ENCODE measurements at regions not wholly inside any gene's neighbourhood (a gene's known extent, or its start where the extent isn't known, plus 50 kb on each side); places are given as distances from the start of the nearest gene placed in this dataset.
A peak's percentile ranks its signal among the peaks of the same experiment; 100 is the strongest.

GRCh38 chr14:65185829-65186228, 83.5 kb upstream of the MAX start:
- DNase-seq (ENCODE audit: low read depth in 3 of 3) = no peak

- no peak for DNase-seq (ENCODE audit: low read depth in 3 of 3)
Measured at GRCh38 chr14:65186951-65187350, 84.6 kb upstream of the MAX start.

- no peak for DNase-seq (ENCODE audit: low read depth in 3 of 3)
Measured at GRCh38 chr14:65187421-65188049, 85.2 kb upstream of the MAX start.

- no peak for DNase-seq (ENCODE audit: low read depth in 3 of 3)
Measured at GRCh38 chr14:65190312-65190711, 88.0 kb upstream of the MAX start.

- DNase-seq (ENCODE audit: low read depth in 3 of 3) = no peak
Measured at GRCh38 chr14:65191716-65192115, 89.4 kb upstream of the MAX start.

GRCh38 chr14:65192686-65193085, 90.4 kb upstream of the MAX start:
- DNase-seq (ENCODE audit: low read depth in 3 of 3) = no peak

GRCh38 chr14:65193916-65194590, 91.7 kb upstream of the MAX start:
- DNase-seq (ENCODE audit: low read depth in 3 of 3) = no peak

- DNase-seq (ENCODE audit: low read depth in 3 of 3) = no peak
Measured at GRCh38 chr14:65195042-65195719, 92.9 kb upstream of the MAX start.

GRCh38 chr14:65198346-65198745, 96.0 kb upstream of the MAX start:
- DNase-seq (ENCODE audit: low read depth in 3 of 3) = no peak

GRCh38 chr14:65200454-65200853, 98.1 kb upstream of the MAX start:
- DNase-seq (ENCODE audit: low read depth in 3 of 3) = no peak

- no peak for DNase-seq (ENCODE audit: low read depth in 3 of 3)
Measured at GRCh38 chr14:65203574-65203973, 101.3 kb upstream of the MAX start.

- no peak for DNase-seq (ENCODE audit: low read depth in 3 of 3)
Measured at GRCh38 chr14:65204056-65204455, 101.7 kb upstream of the MAX start.

GRCh38 chr14:65206078-65206447, 103.7 kb upstream of the MAX start:
- no peak for DNase-seq (ENCODE audit: low read depth in 3 of 3)

GRCh38 chr14:65206448-65207096, 104.3 kb upstream of the MAX start:
- no peak for DNase-seq (ENCODE audit: low read depth in 3 of 3)

GRCh38 chr14:65208548-65208947, 106.2 kb upstream of the MAX start:
- no peak for DNase-seq (ENCODE audit: low read depth in 3 of 3)

GRCh38 chr14:65210118-65210821, 108.0 kb upstream of the MAX start:
- no peak for DNase-seq (ENCODE audit: low read depth in 3 of 3)

- DNase-seq (ENCODE audit: low read depth in 3 of 3) = no peak
Measured at GRCh38 chr14:65210822-65211182, 108.5 kb upstream of the MAX start.

- DNase-seq (ENCODE audit: low read depth in 3 of 3) = no peak
Measured at GRCh38 chr14:65211341-65211987, 109.1 kb upstream of the MAX start.

GRCh38 chr14:65213316-65213715, 111.0 kb upstream of the MAX start:
- DNase-seq (ENCODE audit: low read depth in 3 of 3) = no peak

GRCh38 chr14:65214741-65215140, 112.4 kb upstream of the MAX start:
- DNase-seq (ENCODE audit: low read depth in 3 of 3) = no peak

- DNase-seq (ENCODE audit: low read depth in 3 of 3) = no peak
Measured at GRCh38 chr14:65219353-65219752, 117.0 kb upstream of the MAX start.

- peak; percentile 28 to 58 (median 43) for DNase-seq (ENCODE audit: low read depth in 3 of 3)
Measured at GRCh38 chr14:65222440-65222858, 120.1 kb upstream of the MAX start.

Measured in stimulated activated CD4-positive, alpha-beta T cell treated with anti-CD3 and anti-CD28 coated beads, TNF-alpha, amount 100 ng/mL, for 24 hours (primary cell).